ENCODE measurements at regions not wholly inside any gene's neighbourhood (a gene's known extent, or its start where the extent isn't known, plus 50 kb on each side); places are given as distances from the start of the nearest gene placed in this dataset.

DNA sequence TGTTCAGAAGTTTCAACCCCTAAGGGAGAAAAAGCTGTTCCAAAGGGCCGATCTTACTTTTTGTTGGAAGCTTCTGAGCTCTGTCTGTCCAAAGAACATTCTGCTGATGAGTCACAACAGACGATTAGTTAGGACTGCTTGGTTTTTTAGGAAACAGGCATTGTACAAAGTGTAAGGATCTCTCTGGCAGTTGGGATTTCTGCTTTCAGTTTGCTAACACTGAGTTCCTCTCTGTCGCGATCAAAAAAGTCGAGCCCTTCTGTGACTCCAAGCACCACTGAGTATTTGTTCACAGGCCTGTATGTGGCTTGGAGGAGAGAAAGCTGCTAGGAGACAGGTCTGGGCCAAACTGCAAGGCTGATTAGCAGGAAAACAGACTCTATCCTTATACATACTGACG, 91.8 kb upstream of the PFN2 start:
- no peaks in the 10 kb centered on the region for H3K36me3 ChIP-seq (ENCODE audit: low read length)
- H3K27ac ChIP-seq (ENCODE audit: low read depth, low read length): no peak overlapping the region
- no peaks in the 10 kb centered on the region for H3K79me2 ChIP-seq (ENCODE audit: insufficient read depth, low read length)
- no peaks in the 10 kb centered on the region for H3K9me2 ChIP-seq (replicated peaks; ENCODE audit: insufficient read depth, low read length)
- no peak overlapping the region for H2AFZ ChIP-seq (ENCODE audit: low read depth, low read length, severe bottlenecking)
- no peaks in the 10 kb centered on the region for H4K20me1 ChIP-seq (ENCODE audit: low read depth, low read length)
- no peak overlapping the region for H3K9ac ChIP-seq (ENCODE audit: low read length)
- H3K27me3 ChIP-seq (ENCODE audit: low read length): no peaks in the 10 kb centered on the region
- no peaks in the 10 kb centered on the region for H3K9me3 ChIP-seq (ENCODE audit: insufficient read depth, low read length)
- TF ChIP-seq, protein P1, sequence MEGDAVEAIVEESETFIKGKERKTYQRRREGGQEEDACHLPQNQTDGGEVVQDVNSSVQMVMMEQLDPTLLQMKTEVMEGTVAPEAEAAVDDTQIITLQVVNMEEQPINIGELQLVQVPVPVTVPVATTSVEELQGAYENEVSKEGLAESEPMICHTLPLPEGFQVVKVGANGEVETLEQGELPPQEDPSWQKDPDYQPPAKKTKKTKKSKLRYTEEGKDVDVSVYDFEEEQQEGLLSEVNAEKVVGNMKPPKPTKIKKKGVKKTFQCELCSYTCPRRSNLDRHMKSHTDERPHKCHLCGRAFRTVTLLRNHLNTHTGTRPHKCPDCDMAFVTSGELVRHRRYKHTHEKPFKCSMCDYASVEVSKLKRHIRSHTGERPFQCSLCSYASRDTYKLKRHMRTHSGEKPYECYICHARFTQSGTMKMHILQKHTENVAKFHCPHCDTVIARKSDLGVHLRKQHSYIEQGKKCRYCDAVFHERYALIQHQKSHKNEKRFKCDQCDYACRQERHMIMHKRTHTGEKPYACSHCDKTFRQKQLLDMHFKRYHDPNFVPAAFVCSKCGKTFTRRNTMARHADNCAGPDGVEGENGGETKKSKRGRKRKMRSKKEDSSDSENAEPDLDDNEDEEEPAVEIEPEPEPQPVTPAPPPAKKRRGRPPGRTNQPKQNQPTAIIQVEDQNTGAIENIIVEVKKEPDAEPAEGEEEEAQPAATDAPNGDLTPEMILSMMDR (IDR thresholded peaks at IDR 0.05; ENCODE audit: insufficient read depth, low read length, poor library complexity, severe bottlenecking): no peak
- TF ChIP-seq EZH2phosphoT487 (conservative IDR thresholded peaks at IDR 0.05; ENCODE audit: low read length): no peak
- H3K4me3 ChIP-seq (ENCODE audit: insufficient read depth, low read length, poor library complexity, severe bottlenecking): no peak overlapping the region
- H3F3A ChIP-seq (ENCODE audit: insufficient read depth): no peaks in the 10 kb centered on the region
- no peak overlapping the region for H3K4me2 ChIP-seq (ENCODE audit: low read depth, low read length, poor library complexity, severe bottlenecking)

GRCh38 chr3:150061288-150062024, 90.8 kb upstream of the PFN2 start:
- Histone ChIP-seq H3K9me2 (replicated peaks; ENCODE audit: insufficient read depth, low read length) (no peaks in the 10 kb centered on the region), H3K9me3 (ENCODE audit: insufficient read depth, low read length) (no peaks in the 10 kb centered on the region), H3K4me2 (ENCODE audit: low read depth, low read length, poor library complexity, severe bottlenecking) (no peak overlapping the region), H3K79me2 (ENCODE audit: insufficient read depth, low read length) (no peaks in the 10 kb centered on the region), H3K9ac (ENCODE audit: low read length) (no peak overlapping the region), H3F3A (ENCODE audit: insufficient read depth) (no peaks in the 10 kb centered on the region), H3K27me3 (ENCODE audit: low read length) (no peaks in the 10 kb centered on the region), H3K4me3 (ENCODE audit: insufficient read depth, low read length, poor library complexity, severe bottlenecking) (no peak overlapping the region), H3K27ac (ENCODE audit: low read depth, low read length) (no peak overlapping the region), H3K36me3 (ENCODE audit: low read length) (no peaks in the 10 kb centered on the region), H4K20me1 (ENCODE audit: low read depth, low read length) (no peaks in the 10 kb centered on the region), H2AFZ (ENCODE audit: low read depth, low read length, severe bottlenecking) (no peak overlapping the region)
- TF ChIP-seq, protein P1 (IDR thresholded peaks at IDR 0.05; ENCODE audit: insufficient read depth, low read length, poor library complexity, severe bottlenecking): no peak
- TF ChIP-seq EZH2phosphoT487 (conservative IDR thresholded peaks at IDR 0.05; ENCODE audit: low read length): no peak

DNA sequence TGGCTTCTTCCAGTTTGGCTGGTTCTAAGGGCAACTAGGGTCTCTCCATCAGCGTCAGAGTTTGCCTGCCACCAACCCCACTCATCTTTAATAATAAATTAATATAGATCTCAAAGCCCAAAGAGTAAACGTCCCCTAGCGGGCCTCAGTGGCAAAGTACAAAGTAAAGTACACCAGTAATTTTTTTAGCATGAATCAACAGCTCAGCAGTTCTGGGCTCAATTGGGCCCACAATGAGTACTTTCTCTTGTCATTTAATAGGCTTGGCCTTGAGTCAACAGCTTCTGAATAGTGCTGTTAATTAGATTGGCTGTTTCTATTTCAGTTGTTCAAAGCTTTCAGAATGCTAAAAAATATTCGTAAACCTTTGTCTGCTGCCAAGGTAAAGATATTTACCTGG, 89.0 kb upstream of the PFN2 start:
- no peak overlapping the region for H3K27ac ChIP-seq (ENCODE audit: low read depth, low read length)
- H3K4me3 ChIP-seq (ENCODE audit: insufficient read depth, low read length, poor library complexity, severe bottlenecking): no peak overlapping the region
- H3K36me3 ChIP-seq (ENCODE audit: low read length): no peaks in the 10 kb centered on the region
- TF ChIP-seq, protein P1 (IDR thresholded peaks at IDR 0.05; ENCODE audit: insufficient read depth, low read length, poor library complexity, severe bottlenecking): no peak
- TF ChIP-seq EZH2phosphoT487 (conservative IDR thresholded peaks at IDR 0.05; ENCODE audit: low read length): no peak
- H3K9me3 ChIP-seq (ENCODE audit: insufficient read depth, low read length): no peaks in the 10 kb centered on the region
- H3F3A ChIP-seq (ENCODE audit: insufficient read depth): no peaks in the 10 kb centered on the region
- no peaks in the 10 kb centered on the region for H3K27me3 ChIP-seq (ENCODE audit: low read length)
- no peak overlapping the region for H3K4me2 ChIP-seq (ENCODE audit: low read depth, low read length, poor library complexity, severe bottlenecking)
- no peaks in the 10 kb centered on the region for H4K20me1 ChIP-seq (ENCODE audit: low read depth, low read length)
- H2AFZ ChIP-seq (ENCODE audit: low read depth, low read length, severe bottlenecking): no peak overlapping the region
- no peak overlapping the region for H3K9ac ChIP-seq (ENCODE audit: low read length)
- H3K79me2 ChIP-seq (ENCODE audit: insufficient read depth, low read length): no peaks in the 10 kb centered on the region
- no peaks in the 10 kb centered on the region for H3K9me2 ChIP-seq (replicated peaks; ENCODE audit: insufficient read depth, low read length)
